H9 (cell line): ENCODE measurements at regions not wholly inside any gene's neighbourhood (a gene's known extent, or its start where the extent isn't known, plus 50 kb on each side); places are given as distances from the start of the nearest gene placed in this dataset.

Experiments
- DNase-seq: peaks from one replicate; pipeline ENCODE4 v3.0.0-alpha.2; 2017
- H2AFZ ChIP-seq: one replicate; pipeline ENCODE4 v1.6.1; 2013; ENCODE audit warnings: mild to moderate bottlenecking, low read length, control low read depth, moderate library complexity
- H2AK5ac ChIP-seq: 2 replicates; pipeline ENCODE4 v1.6.1; 2013; ENCODE audit warnings: low read length, control low read depth, mixed read lengths; ENCODE audit not compliant: insufficient read length
- H2BK120ac ChIP-seq: one replicate; pipeline ENCODE4 v1.6.1; 2013; ENCODE audit warnings: low read depth, mild to moderate bottlenecking, low read length, control low read depth, inconsistent platforms; ENCODE audit not compliant: poor library complexity, severe bottlenecking
- H2BK12ac ChIP-seq: 2 replicates; pipeline ENCODE4 v1.6.1; 2013; ENCODE audit warnings: low read length, control low read depth, mixed read lengths, low read depth; ENCODE audit not compliant: insufficient read length
- H2BK15ac ChIP-seq: 2 replicates; pipeline ENCODE4 v1.6.1; 2013; ENCODE audit warnings: low read depth, low read length, control low read depth
- H2BK20ac ChIP-seq: one replicate; pipeline ENCODE4 v1.6.1; 2013; ENCODE audit warnings: low read depth, mild to moderate bottlenecking, low read length, control low read depth, inconsistent platforms; ENCODE audit not compliant: poor library complexity, severe bottlenecking
- H2BK5ac ChIP-seq: 2 replicates; pipeline ENCODE4 v1.6.1; 2013; ENCODE audit warnings: low read length, control low read depth, mixed read lengths; ENCODE audit not compliant: insufficient read length
- H3K14ac ChIP-seq: 2 replicates; pipeline ENCODE4 v1.6.1; 2013; ENCODE audit warnings: low read length, control low read depth; ENCODE audit not compliant: insufficient read depth
- H3K18ac ChIP-seq: 2 replicates; pipeline ENCODE4 v1.6.1; 2013; ENCODE audit warnings: low read depth, mild to moderate bottlenecking, mixed read lengths, low read length, control low read depth; ENCODE audit not compliant: insufficient read length
- H3K23ac ChIP-seq: 2 replicates; pipeline ENCODE4 v1.6.1; 2013; ENCODE audit warnings: low read length, control low read depth, mixed read lengths, low read depth; ENCODE audit not compliant: insufficient read length
- H3K23me2 ChIP-seq: 2 replicates; pipeline ENCODE4 v1.6.1; 2013; ENCODE audit warnings: low read depth, mild to moderate bottlenecking, mixed read lengths, low read length, control low read depth; ENCODE audit not compliant: insufficient read length, poor library complexity, severe bottlenecking
- H3K27ac ChIP-seq: 2 replicates; pipeline ENCODE4 v1.5.1; 2013; ENCODE audit warnings: low read length, control low read depth, mixed read lengths, low read depth; ENCODE audit not compliant: insufficient read length
- H3K27me3 ChIP-seq: 2 replicates; pipeline ENCODE4 v1.6.1; 2013; ENCODE audit warnings: low read length, control low read depth, inconsistent platforms; ENCODE audit not compliant: insufficient read depth
- H3K4ac ChIP-seq: 2 replicates; pipeline ENCODE4 v1.6.1; 2013; ENCODE audit warnings: low read depth, mild to moderate bottlenecking, control low read depth, inconsistent platforms, low read length, moderate library complexity
- H3K4me1 ChIP-seq: 2 replicates; pipeline ENCODE4 v1.6.1; 2013; ENCODE audit warnings: low read length, control low read depth, inconsistent platforms; ENCODE audit not compliant: insufficient read depth
- H3K4me2 ChIP-seq: 2 replicates; pipeline ENCODE4 v1.6.1; 2013; ENCODE audit warnings: low read length, control low read depth, mixed read lengths; ENCODE audit not compliant: insufficient read length, insufficient read depth
- H3K56ac ChIP-seq: 2 replicates; pipeline ENCODE4 v1.6.1; 2013; ENCODE audit warnings: low read depth, mild to moderate bottlenecking, mixed read lengths, low read length, control low read depth; ENCODE audit not compliant: insufficient read length
- H3K79me1 ChIP-seq: 2 replicates; pipeline ENCODE4 v1.6.1; 2013; ENCODE audit warnings: low read depth, mild to moderate bottlenecking, moderate library complexity, low read length, control low read depth, inconsistent platforms; ENCODE audit not compliant: insufficient read depth, poor library complexity, severe bottlenecking
- H3K79me2 ChIP-seq: 2 replicates; pipeline ENCODE4 v1.6.1; 2013; ENCODE audit warnings: low read length, control low read depth, inconsistent platforms; ENCODE audit not compliant: insufficient read depth
- H3K9ac ChIP-seq: 2 replicates; pipeline ENCODE4 v1.6.1; 2013; ENCODE audit warnings: low read length, control low read depth, mixed read lengths; ENCODE audit not compliant: insufficient read length; ENCODE audit errors: extremely low read depth
- H3K9me3 ChIP-seq: one replicate; pipeline ENCODE4 v1.6.1; 2013; ENCODE audit warnings: low read depth, low read length, inconsistent platforms; ENCODE audit not compliant: control insufficient read depth
- H3T11ph ChIP-seq: one replicate; pipeline ENCODE4 v1.6.1; 2013; ENCODE audit warnings: mild to moderate bottlenecking, low read length, control low read depth, inconsistent platforms
- H4K20me1 ChIP-seq: one replicate; pipeline ENCODE4 v1.6.1; 2013; ENCODE audit not compliant: control insufficient read depth, insufficient read length, insufficient read depth
- H4K5ac ChIP-seq: 2 replicates; pipeline ENCODE4 v1.6.1; 2013; ENCODE audit warnings: low read depth, mild to moderate bottlenecking, mixed read lengths, low read length, control low read depth; ENCODE audit not compliant: insufficient read length
- H4K8ac ChIP-seq: replicated peaks from 2 replicates; pipeline ENCODE4 v1.6.1; 2013; ENCODE audit warnings: low read length, control low read depth, mixed read lengths, low read depth; ENCODE audit not compliant: insufficient read length
- H4K91ac ChIP-seq: 2 replicates; pipeline ENCODE4 v1.6.1; 2013; ENCODE audit warnings: low read depth, mild to moderate bottlenecking, moderate library complexity, mixed read lengths, low read length, control low read depth; ENCODE audit not compliant: insufficient read length
- H3K27ac Mint-ChIP-seq, 3 experiments: 2 replicates in 2 of 3; 3 replicates in 1 of 3; pipeline ENCODE4 v1.8.0; 2020 to 2021; ENCODE audit warnings: mixed read lengths in 3 of 3, mild to moderate bottlenecking in 1 of 3, moderate library complexity in 1 of 3
- H3K27me3 Mint-ChIP-seq: 2 replicates; pipeline ENCODE4 v1.8.0; 2021; ENCODE audit warnings: low read depth, mild to moderate bottlenecking, moderate library complexity, mixed read lengths
- H3K36me3 Mint-ChIP-seq, 3 experiments: 2 replicates in 2 of 3; 3 replicates in 1 of 3; pipeline ENCODE4 v1.8.0; 2020 to 2021; ENCODE audit warnings: low read depth in 3 of 3, mixed read lengths in 3 of 3; ENCODE audit not compliant: insufficient read depth in 1 of 3
- H3K4me1 Mint-ChIP-seq, 2 experiments: 2 replicates each; pipeline ENCODE4 v1.8.0; 2020; ENCODE audit warnings: mixed read lengths in 2 of 2
- H3K4me3 Mint-ChIP-seq, 2 experiments: 2 replicates in 1 of 2; 3 replicates in 1 of 2; pipeline ENCODE4 v1.8.0; 2020 to 2021; ENCODE audit warnings: mild to moderate bottlenecking in 2 of 2, mixed read lengths in 2 of 2, moderate library complexity in 1 of 2
- H3K9me3 Mint-ChIP-seq, 2 experiments: 2 replicates in 1 of 2; 3 replicates in 1 of 2; pipeline ENCODE4 v1.8.0; 2020; ENCODE audit warnings: mild to moderate bottlenecking in 2 of 2, mixed read lengths in 2 of 2, moderate library complexity in 1 of 2
- WGBS: extraction: QIAGEN DNeasy Blood & Tissue Kit; methylation state at CpG from one replicate; pipeline ENCODE4 v1.1.7; 2013; ENCODE audit warnings: missing lambda C conversion rate, low lambda C conversion rate, mixed read lengths; ENCODE audit not compliant: insufficient read length; ENCODE audit errors: extremely low coverage; 5-methylcytosine and 5-hydroxymethylcytosine counted together
- TF ChIP-seq, protein P1 (sequence below): fragments of 200-600 bp; sonication (generic); conservative IDR thresholded peaks from 3 replicates; pipeline ENCODE4 v1.8.0; 2021; ENCODE audit warnings: antibody characterized with exemption, mild to moderate bottlenecking

DNA sequence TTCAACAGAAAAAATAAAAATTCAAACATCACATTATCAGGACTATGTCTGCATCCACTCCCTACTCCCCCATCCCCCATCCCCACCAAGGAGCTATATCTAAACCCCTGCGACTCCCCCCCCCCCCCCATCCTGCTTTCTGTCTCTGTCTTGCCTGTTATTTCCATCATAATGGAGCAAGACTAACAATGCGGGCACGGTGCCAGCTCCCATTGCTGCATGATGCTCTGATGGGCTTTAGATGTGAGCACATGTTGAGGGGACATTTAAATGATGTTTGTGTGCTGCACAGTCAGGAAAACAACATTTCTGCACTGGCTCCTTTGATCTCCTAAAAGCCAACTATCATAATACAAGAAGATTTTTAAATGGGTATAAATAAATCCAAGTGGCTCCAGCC is 644.2 kb upstream of the SETBP1 start:
- Mint-ChIP-seq H3K4me3 (no peak overlapping the region), H3K36me3 (no peaks in the 10 kb centered on the region), H3K4me1 (peaks cover 5 to 16% of the 10 kb centered on the region in 2 experiments), H3K27ac (no peak overlapping the region), H3K27me3 (no peaks in the 10 kb centered on the region), H3K9me3 (no peaks in the 10 kb centered on the region)
- Histone ChIP-seq H3K27me3 (no peaks in the 10 kb centered on the region), H4K5ac (no peak overlapping the region), H2BK15ac (no peak overlapping the region), H3K23ac (no peak overlapping the region), H3K4me1 (peaks cover 7% of the 10 kb centered on the region), H3K9me3 (no peaks in the 10 kb centered on the region), H3K18ac (no peak overlapping the region), H3K4me2 (no peak overlapping the region), H3K27ac (no peak overlapping the region), H3K56ac (no peak overlapping the region), H4K8ac (no peak overlapping the region), H4K20me1 (no peaks in the 10 kb centered on the region), H2AK5ac (no peak overlapping the region), H2BK5ac (no peak overlapping the region), H3K23me2 (no peaks in the 10 kb centered on the region), H4K91ac (no peak overlapping the region), H2AFZ (no peak overlapping the region), H2BK12ac (no peak overlapping the region), H3K14ac (no peak overlapping the region), H3K4ac (no peak overlapping the region), H2BK20ac (no peak overlapping the region), H3K9ac (no peak overlapping the region), H3K79me2 (no peaks in the 10 kb centered on the region), H3T11ph (no peak overlapping the region), H3K79me1 (no peaks in the 10 kb centered on the region), H2BK120ac (no peak overlapping the region)
- no CpG with 5 or more reads among the region's 3 CpGs for WGBS
- TF ChIP-seq, protein P1, sequence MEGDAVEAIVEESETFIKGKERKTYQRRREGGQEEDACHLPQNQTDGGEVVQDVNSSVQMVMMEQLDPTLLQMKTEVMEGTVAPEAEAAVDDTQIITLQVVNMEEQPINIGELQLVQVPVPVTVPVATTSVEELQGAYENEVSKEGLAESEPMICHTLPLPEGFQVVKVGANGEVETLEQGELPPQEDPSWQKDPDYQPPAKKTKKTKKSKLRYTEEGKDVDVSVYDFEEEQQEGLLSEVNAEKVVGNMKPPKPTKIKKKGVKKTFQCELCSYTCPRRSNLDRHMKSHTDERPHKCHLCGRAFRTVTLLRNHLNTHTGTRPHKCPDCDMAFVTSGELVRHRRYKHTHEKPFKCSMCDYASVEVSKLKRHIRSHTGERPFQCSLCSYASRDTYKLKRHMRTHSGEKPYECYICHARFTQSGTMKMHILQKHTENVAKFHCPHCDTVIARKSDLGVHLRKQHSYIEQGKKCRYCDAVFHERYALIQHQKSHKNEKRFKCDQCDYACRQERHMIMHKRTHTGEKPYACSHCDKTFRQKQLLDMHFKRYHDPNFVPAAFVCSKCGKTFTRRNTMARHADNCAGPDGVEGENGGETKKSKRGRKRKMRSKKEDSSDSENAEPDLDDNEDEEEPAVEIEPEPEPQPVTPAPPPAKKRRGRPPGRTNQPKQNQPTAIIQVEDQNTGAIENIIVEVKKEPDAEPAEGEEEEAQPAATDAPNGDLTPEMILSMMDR, result no peak
- no peak for DNase-seq
